ENCODE measurements at regions not wholly inside any gene's neighbourhood (a gene's known extent, or its start where the extent isn't known, plus 50 kb on each side); places are given as distances from the start of the nearest gene placed in this dataset.

GRCh38 chr18:29157057-29157780, 980.3 kb upstream of the CDH2 start:
- DNase-seq (ENCODE audit: low spot score) = no peak

GRCh38 chr18:29156531-29156930, 979.6 kb upstream of the CDH2 start:
- DNase-seq (ENCODE audit: low spot score) = no peak

DNA sequence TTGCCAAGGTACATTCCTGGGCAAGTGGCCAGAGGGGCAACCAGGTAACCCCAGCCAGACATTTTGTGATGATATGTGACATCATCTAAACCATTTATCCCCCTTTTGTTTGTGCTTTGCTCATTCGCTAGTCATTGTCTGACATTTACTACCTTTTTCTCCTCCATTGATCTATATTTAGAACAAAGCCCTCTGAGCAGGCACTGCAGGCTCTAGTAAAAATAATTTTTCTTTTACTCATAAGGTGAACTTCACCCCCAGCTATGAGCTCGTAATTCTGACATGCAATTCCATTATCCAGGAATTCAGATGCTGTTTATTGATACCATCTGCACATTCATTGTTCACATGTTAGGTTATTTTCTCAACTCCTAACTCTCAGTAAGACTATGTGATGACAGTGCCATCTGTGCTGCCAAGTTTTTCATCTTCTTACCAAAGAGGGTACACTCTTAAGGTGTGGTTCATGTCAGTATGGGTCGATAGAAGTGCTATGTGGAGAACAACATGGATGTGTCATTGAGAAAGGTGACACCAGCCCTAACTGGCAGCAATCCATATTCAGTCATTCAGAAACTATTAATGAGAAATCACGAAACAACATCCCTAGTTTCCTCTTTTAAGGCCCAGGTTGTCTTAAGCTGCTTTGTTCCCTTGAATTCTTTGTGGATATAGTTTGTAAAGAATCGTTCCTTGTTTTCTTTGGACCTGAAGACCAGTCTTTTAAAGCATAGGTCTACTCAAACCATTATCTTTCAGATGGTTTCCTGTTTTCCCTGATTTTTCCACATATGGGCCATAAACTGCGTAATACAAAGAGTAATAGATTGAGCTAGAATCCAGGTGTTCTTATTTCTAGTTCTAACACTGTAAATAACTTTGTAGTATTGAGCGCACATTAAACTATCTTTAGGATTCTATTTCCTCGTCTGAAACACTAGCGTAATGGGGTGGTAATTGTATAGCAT, 978.1 kb upstream of the CDH2 start:
- no peak for DNase-seq (ENCODE audit: low spot score)

GRCh38 chr18:29154196-29154757, 977.3 kb upstream of the CDH2 start:
- DNase-seq (ENCODE audit: low spot score) = no peak

- DNase-seq (ENCODE audit: low spot score) = no peak
These were observed 976.2 kb upstream of the CDH2 start for GRCh38 chr18:29153091-29153490.

DNA sequence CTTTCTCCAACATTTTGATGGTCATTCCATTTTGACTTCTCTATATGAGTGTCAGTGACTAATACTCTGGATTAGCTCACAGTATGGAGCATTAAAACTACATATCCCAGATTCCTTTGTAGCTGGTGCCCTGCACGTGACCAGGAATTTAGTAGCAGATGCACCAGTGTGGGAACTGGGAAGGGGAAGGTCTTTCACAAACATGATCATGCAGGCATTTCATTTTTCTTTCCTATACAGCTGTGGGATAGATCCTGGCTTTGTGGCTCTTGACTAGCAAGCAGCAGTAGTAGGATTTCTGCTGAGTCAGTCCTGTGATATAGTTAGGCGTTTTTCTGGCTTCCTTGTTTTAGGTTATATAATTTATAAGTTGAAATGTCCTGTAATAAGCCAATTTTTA, 971.0 kb upstream of the CDH2 start:
- DNase-seq (ENCODE audit: low spot score) = peak; percentile 59

DNA sequence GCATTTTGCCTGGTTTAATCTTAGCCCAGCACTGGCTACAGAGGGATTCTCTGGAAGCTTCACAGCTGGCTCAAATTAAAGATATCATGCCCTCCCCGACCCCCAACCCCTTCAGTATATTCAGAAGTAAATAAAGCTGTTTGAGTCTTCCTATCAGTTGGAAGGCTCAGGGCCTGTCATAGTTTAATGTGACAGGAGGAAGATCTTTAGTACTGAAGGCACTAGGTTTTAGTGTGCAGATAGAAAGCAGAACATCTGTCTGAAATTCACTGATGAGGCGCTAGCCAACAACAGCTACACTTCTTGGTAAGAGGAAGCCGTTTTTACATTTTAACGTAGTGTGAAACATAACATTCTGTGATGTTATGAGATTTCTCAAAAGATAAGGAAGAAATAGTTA, 969.1 kb upstream of the CDH2 start:
- no peak for DNase-seq (ENCODE audit: low spot score)

DNA sequence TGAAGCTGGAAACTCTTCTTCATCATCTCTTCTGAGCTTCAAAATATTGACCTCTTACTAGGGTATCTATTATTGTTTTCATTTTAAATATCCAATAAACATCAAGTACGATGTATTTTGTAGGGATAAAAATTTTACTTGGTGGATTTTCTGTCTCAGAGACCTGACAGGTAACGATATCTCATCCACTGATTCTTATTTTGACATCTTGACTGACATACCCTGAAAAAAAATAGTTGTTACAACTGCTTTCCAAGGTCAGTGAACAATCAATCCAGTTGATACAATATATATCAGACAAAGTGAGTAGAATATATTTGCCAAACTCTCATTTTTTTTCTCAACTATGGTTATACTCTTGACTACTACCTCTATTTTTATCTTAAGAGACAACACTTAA, 963.7 kb upstream of the CDH2 start:
- DNase-seq (ENCODE audit: low spot score) = no peak

DNA sequence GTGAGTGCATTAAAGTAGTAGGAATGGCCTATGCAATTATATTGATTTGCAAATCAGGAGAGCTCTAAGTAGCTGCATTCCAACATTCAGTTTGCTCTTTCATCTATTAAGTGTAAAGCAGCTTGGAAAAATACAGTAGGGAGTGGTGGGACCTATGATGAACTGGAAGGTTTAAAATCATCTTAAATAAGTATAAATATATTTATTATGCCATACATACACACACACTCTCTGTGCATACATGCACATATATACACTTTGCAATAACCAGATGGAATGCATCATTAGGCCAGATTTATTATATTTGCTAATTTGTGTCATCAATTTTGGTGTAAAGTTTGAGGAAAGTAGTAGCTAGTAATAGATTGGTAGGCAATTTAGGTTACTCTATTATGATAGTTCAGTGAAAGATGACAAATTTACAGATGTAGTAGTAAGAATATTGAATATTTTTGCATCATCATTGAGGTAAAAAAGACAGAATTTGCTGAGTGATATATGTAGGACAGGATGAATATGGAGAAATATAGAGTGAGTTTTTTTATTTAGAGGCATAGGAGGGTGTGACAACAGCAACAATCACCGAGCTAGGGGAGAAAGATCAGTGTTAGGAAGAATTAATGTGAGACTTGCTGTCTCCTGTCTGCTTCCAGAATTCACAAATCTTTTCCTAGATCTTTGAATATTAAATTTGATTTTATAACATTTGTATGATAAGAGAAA, 961.0 kb upstream of the CDH2 start:
- no peak for DNase-seq (ENCODE audit: low spot score)

DNA sequence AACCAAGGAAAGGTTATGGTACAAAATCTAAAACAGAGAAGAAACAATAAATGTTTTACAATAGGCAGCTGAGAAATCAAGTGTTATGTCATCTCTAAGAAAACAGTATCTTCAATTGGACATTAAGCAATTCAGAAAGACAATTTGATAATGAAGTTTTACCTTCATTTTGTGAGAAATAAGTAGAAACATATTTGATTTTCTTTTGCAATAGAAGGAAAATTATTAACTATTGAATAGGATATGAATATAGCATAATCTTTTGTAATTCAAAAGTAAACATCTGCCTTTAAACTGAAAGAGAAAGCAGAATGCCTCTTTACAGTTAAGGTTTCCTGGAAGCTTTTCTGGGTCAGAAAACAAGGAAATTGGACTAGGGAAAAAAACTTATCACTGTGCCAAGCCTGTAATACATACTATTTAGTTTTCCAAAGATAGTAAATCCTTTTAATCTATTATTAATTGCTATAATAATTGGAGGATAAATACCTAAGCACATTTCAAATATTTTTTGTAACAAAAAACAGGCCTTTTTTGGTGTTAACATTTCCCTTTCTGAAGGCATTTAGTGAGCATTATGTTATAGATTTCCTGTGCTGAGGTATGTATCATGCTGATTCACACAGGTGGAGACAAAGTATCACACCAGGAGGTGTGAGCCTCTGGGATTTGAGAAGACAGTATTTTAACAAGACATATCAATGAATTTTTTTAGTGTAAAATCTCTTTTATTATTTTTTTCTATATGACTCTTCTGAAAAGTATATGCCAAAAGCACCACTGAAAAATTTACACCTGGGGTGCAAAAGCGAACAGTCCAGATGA, 947.0 kb upstream of the CDH2 start:
- DNase-seq (ENCODE audit: low spot score) = no peak

- DNase-seq (ENCODE audit: low spot score) = no peak
These were observed 927.7 kb upstream of the CDH2 start for GRCh38 chr18:29104671-29105070.

DNA sequence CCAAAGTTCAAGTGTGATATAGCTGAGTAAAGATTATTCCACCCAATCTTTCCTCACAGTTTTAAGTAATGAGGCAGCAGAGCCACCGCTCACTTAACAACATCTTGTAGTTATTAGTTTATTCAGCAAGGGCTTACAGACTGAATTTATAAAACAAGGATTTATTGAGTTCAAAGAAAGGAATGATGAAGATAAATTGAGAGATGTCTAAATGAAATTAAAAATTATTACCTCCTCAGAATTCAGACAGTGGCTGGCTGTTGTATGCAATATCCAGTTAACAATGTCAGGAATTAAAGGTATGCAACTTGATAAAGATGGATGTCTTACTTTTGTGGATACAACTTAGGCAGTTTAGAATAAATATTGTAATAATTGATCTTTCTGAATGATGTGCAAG, 927.3 kb upstream of the CDH2 start:
- no peak for DNase-seq (ENCODE audit: low spot score)

GRCh38 chr18:29096079-29096770, 919.3 kb upstream of the CDH2 start:
- DNase-seq (ENCODE audit: low spot score) = no peak

DNA sequence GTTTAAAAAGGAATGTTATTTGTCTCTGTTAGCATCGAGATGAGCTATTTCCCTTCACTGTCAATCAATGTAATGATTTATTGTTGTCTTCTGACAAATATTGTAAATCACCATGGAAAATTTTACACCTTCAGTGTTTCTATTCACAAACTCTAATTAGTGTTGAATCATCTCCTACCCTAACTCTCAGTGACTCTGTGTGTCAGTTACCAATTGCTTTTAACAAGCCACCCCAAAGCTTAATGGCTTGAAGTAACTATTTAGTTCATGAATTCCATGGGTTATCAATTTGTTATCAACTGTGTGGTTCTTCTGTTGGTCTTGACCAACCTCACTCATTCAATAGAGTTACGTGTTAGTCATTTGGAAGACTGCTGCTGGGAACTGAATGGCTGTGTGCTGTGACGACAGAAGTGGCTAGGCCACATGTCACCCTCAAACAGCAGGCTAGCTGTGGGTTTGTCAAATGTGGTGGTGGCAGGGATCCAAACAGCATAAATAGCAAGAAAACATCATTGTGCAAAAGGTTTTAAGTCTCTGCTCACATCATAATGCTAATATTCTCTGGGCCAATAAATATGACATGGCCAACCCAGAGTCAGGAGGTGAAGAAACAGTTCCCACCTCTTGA, 910.8 kb upstream of the CDH2 start:
- DNase-seq (ENCODE audit: low spot score) = no peak

GRCh38 chr18:29084120-29084519, 907.2 kb upstream of the CDH2 start:
- no peak for DNase-seq (ENCODE audit: low spot score)

DNA sequence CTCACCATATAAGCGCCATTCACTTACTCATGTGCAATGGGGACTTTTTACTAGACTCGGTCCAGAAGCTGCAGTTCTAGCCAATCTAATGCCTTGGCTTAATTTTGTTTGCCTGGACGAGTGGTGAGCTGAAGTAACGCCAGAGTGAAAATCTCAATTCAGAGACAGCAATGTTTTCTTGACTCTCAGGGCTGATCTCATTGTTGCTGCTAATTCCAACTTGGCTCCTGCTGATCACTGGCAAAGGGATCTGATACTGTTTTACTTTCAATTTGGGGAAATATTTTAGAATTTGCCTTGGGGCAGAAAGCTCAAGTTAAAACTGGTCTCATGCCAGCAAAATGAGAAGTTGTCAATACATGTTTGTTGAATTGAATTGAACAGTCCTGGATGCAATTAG, 906.6 kb upstream of the CDH2 start:
- no peak for DNase-seq (ENCODE audit: low spot score)

GRCh38 chr18:29080946-29081345, 904.0 kb upstream of the CDH2 start:
- DNase-seq (ENCODE audit: low spot score) = no peak

- DNase-seq (ENCODE audit: low spot score) = no peak
These were observed 901.3 kb upstream of the CDH2 start for GRCh38 chr18:29078273-29078672.

DNA sequence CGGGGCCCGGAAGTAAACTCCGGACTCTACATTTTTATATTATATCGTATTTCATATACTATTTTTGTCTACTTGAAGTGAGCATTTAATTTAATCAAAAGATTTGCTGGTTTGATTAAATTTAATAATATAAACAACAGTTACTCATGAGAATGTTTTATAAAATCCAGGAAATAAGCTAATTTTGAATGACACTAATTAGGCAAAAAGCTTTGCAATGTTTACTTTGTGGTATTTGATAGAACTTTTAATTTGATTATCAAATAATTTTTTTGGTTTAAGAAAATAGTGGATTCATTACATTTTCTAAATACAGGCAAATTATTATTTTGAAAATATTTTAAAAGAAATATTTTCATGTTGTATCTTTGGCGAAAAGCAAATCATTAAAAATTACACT, 900.4 kb upstream of the CDH2 start:
- DNase-seq (ENCODE audit: low spot score) = no peak

DNA sequence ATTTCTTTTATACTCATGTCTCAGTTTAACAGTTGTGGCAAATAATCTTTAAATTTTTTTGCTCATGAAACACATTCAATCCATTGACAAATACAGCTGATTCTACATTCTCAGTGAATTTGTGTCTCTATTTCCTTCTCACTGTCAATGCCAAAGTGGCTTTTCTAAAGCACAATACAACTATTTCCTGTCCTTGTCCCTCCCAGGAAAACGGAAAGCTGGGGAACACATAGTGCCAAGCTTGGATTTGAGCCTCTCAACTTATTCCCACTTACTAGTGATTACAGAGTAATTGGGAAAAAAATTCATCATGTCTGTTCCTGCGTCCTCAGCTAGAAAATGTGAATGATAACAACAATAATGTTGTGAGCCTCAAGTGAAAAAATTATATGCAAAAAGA, 899.7 kb upstream of the CDH2 start:
- DNase-seq (ENCODE audit: low spot score) = no peak
